CD4-positive, CD25-positive, alpha-beta regulatory T cell (primary cell): ENCODE measurements at regions not wholly inside any gene's neighbourhood (a gene's known extent, or its start where the extent isn't known, plus 50 kb on each side); places are given as distances from the start of the nearest gene placed in this dataset.

Source experiments
- ATAC-seq, 2 donors: fragments of 150-1000 bp; cut with Tn5 transposase; one replicate each; pipeline ENCODE4 v1.10.0; 2021; ENCODE audit warnings: low read depth in 2 of 2, moderate number of reproducible peaks in 2 of 2, moderate library complexity in 1 of 2
- DNase-seq, 3 donors: peaks; one replicate each; pipeline versions ENCODE4 v3.0.0 to v3.0.0-alpha.2; 2012 to 2022; ENCODE audit warnings: mixed read lengths in 1 of 3
- H3K27ac ChIP-seq: one replicate; pipeline ENCODE4 v1.7.0; 2013; ENCODE audit warnings: mild to moderate bottlenecking, low read length; ENCODE audit not compliant: insufficient read depth, poor library complexity, severe bottlenecking
- H3K27me3 ChIP-seq: one replicate; pipeline ENCODE4 v1.7.0; 2013; ENCODE audit warnings: low read length; ENCODE audit not compliant: control insufficient read depth, insufficient read depth
- H3K36me3 ChIP-seq: one replicate; pipeline ENCODE4 v1.7.0; 2013; ENCODE audit warnings: mild to moderate bottlenecking, low read length, moderate library complexity; ENCODE audit not compliant: control insufficient read depth, insufficient read depth
- H3K4me1 ChIP-seq: 2 replicates; pipeline ENCODE4 v1.7.0; 2013; ENCODE audit warnings: mild to moderate bottlenecking, low read length; ENCODE audit not compliant: insufficient read depth, control insufficient read depth, poor library complexity, severe bottlenecking
- H3K4me3 ChIP-seq: one replicate; pipeline ENCODE4 v1.7.0; 2013; ENCODE audit warnings: low read depth, mild to moderate bottlenecking, low read length, moderate library complexity
- H3K9me3 ChIP-seq, 2 experiments: 1 replicate in 1 of 2; 2 replicates in 1 of 2; pipeline ENCODE4 v1.7.0; 2013; ENCODE audit warnings: low read length in 2 of 2, mild to moderate bottlenecking in 1 of 2, moderate library complexity in 1 of 2; ENCODE audit not compliant: control insufficient read depth in 2 of 2
- H3K27ac Mint-ChIP-seq, 3 donors: one replicate each; pipeline ENCODE4 v1.8.0; 2020 to 2022; ENCODE audit warnings: mild to moderate bottlenecking in 3 of 3, mixed read lengths in 3 of 3, moderate library complexity in 2 of 3
- H3K27me3 Mint-ChIP-seq: one replicate; pipeline ENCODE4 v1.8.0; 2022; ENCODE audit warnings: mild to moderate bottlenecking, mixed read lengths
- H3K36me3 Mint-ChIP-seq: one replicate; pipeline ENCODE4 v1.8.0; 2020; ENCODE audit warnings: mixed read lengths
- H3K4me1 Mint-ChIP-seq, 4 donors: one replicate each; pipeline ENCODE4 v1.8.0; 2020 to 2022; ENCODE audit warnings: mixed read lengths in 4 of 4, mild to moderate bottlenecking in 1 of 4
- H3K4me3 Mint-ChIP-seq, 4 donors: one replicate each; pipeline ENCODE4 v1.8.0; 2020 to 2022; ENCODE audit warnings: mild to moderate bottlenecking in 4 of 4, mixed read lengths in 4 of 4, moderate library complexity in 3 of 4
- H3K9me3 Mint-ChIP-seq, 7 donors: one replicate each; pipeline ENCODE4 v1.8.0; 2020 to 2022; ENCODE audit warnings: mixed read lengths in 7 of 7, mild to moderate bottlenecking in 3 of 7, moderate library complexity in 2 of 7

DNA sequence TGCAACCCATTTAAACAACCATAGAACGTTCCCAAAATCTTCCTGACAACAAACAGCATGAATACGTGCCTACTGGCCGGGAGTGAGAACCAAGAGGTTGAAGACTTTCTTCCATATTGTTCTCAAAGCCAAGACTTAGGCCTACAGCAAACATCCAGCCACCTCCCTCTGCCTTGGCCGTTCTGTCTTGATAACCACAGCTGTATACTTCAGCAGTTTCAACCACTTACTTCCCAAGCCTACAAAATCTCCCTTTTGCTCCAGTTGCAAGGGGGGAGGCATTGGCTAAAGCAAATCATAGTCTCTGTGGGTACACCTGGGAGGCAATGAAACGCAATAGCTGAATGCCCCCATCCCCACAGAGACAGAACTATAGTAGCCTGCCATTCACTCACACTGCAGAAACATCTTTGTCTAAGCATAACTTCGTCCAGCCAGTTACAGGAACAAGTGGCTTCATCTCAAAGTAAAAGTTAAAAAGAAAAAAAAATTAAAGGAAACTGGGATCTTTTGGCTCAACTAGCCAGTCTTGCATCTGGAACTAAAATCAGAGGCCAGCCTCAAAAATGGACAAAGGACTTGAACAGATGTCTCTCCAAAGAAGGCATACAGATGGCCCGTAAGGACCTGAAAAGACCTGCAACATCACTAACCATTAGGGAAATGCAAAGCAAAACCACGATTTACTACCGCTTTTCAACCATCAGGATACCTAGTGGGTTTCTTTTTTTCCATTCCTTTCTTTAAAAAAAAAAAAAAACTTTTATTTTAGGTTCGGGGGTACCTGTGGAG lies 186.0 kb downstream of the PSMG1 start:
- peak overlapping the region in 1 of 3 donors; percentile 74 for H3K27ac Mint-ChIP-seq
- Histone ChIP-seq H3K27ac (no peak overlapping the region), H3K9me3 (no peaks in the 10 kb centered on the region), H3K36me3 (no peaks in the 10 kb centered on the region), H3K27me3 (no peaks in the 10 kb centered on the region), H3K4me1 (no peaks in the 10 kb centered on the region), H3K4me3 (no peak overlapping the region)
- no peak overlapping the region for H3K4me3 Mint-ChIP-seq
- no peaks in the 10 kb centered on the region for H3K9me3 Mint-ChIP-seq
- no peak for ATAC-seq
- H3K36me3 Mint-ChIP-seq: no peaks in the 10 kb centered on the region
- no peaks in the 10 kb centered on the region for H3K4me1 Mint-ChIP-seq
- H3K27me3 Mint-ChIP-seq: peaks cover 6% of the 10 kb centered on the region
- no peak for DNase-seq

DNA sequence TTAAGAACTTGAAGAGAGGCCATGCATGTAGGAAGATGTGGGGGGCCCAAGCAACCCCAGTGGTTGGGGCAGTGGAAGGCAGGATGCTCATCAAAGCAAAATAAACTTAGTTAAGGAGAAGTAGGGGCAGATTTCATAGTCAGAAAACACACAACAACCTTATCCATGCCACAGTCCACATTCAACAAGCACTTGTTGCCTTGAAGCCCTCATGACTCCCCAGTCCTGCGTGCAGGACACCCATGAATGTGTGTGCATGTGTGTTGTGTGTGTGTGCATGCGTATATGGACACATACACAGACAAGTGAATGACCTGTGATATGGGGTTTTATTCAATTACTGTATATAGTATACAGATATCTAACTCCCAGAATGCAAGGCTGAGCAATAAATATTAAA lies 186.9 kb downstream of the PSMG1 start:
- peaks cover 6% of the 10 kb centered on the region for H3K27me3 Mint-ChIP-seq
- H3K27ac ChIP-seq: no peak overlapping the region
- H3K36me3 ChIP-seq: no peaks in the 10 kb centered on the region
- no peak overlapping the region for H3K4me3 Mint-ChIP-seq
- no peaks in the 10 kb centered on the region for H3K36me3 Mint-ChIP-seq
- no peaks in the 10 kb centered on the region for H3K4me1 ChIP-seq
- no peak for ATAC-seq
- no peak overlapping the region for H3K4me3 ChIP-seq
- H3K9me3 Mint-ChIP-seq: no peaks in the 10 kb centered on the region
- no peaks in the 10 kb centered on the region for H3K4me1 Mint-ChIP-seq
- no peaks in the 10 kb centered on the region for H3K27me3 ChIP-seq
- no peaks in the 10 kb centered on the region for H3K9me3 ChIP-seq
- H3K27ac Mint-ChIP-seq: no peak overlapping the region
- DNase-seq: no peak

- H3K36me3 Mint-ChIP-seq: no peaks in the 10 kb centered on the region
- no peak overlapping the region for H3K4me3 ChIP-seq
- H3K4me1 Mint-ChIP-seq: no peaks in the 10 kb centered on the region
- H3K27ac Mint-ChIP-seq: no peak overlapping the region
- no peak overlapping the region for H3K27ac ChIP-seq
- H3K9me3 Mint-ChIP-seq: no peaks in the 10 kb centered on the region
- DNase-seq (no peak), ATAC-seq (no peak)
- H3K27me3 ChIP-seq: no peaks in the 10 kb centered on the region
- no peaks in the 10 kb centered on the region for H3K9me3 ChIP-seq
- H3K36me3 ChIP-seq: no peaks in the 10 kb centered on the region
- peaks cover 6% of the 10 kb centered on the region for H3K27me3 Mint-ChIP-seq
- no peaks in the 10 kb centered on the region for H3K4me1 ChIP-seq
- H3K4me3 Mint-ChIP-seq: no peak overlapping the region
Observed at GRCh38 chr21:38995731-38996130, 187.5 kb downstream of the PSMG1 start.

- Histone ChIP-seq H3K36me3 (no peaks in the 10 kb centered on the region), H3K9me3 (no peaks in the 10 kb centered on the region), H3K27me3 (no peaks in the 10 kb centered on the region), H3K4me1 (no peaks in the 10 kb centered on the region), H3K4me3 (no peak overlapping the region), H3K27ac (no peak overlapping the region)
- no peaks in the 10 kb centered on the region for H3K9me3 Mint-ChIP-seq
- no peaks in the 10 kb centered on the region for H3K4me1 Mint-ChIP-seq
- H3K27me3 Mint-ChIP-seq: peaks cover 6% of the 10 kb centered on the region
- DNase-seq (no peak), ATAC-seq (no peak)
- H3K36me3 Mint-ChIP-seq: no peaks in the 10 kb centered on the region
- H3K27ac Mint-ChIP-seq: no peak overlapping the region
- no peak overlapping the region for H3K4me3 Mint-ChIP-seq
Observed at GRCh38 chr21:38995071-38995669, 188.1 kb downstream of the PSMG1 start.

DNA sequence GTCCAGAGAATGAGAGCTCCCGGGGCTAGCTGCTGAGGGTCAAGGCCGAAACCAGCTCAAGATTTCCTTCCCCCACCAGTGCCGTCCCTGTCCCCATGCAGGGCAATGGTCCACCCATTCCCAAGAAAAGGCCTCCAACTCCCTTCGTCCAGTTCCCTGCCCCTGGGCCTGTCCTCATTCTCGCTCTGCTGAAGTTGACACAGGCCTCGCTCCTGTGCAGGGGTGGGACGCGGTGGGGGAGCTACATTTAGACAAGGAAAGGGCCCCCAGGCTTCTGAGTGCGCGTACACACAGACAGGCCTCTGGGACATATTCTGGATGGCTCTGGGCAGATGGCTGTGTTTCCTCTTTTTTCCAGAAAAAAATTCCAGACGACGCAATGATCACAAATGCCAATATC lies 188.3 kb downstream of the ETS2 start:
- Mint-ChIP-seq H3K27me3 (peaks cover 10% of the 10 kb centered on the region), H3K4me1 (peaks cover 0 to 2% (median 0%) of the 10 kb centered on the region in 4 donors), H3K36me3 (no peaks in the 10 kb centered on the region), H3K4me3 (no peak overlapping the region), H3K9me3 (no peaks in the 10 kb centered on the region), H3K27ac (no peak overlapping the region)
- Histone ChIP-seq H3K27ac (no peak overlapping the region), H3K4me3 (no peak overlapping the region), H3K36me3 (no peaks in the 10 kb centered on the region), H3K27me3 (no peaks in the 10 kb centered on the region), H3K9me3 (no peaks in the 10 kb centered on the region), H3K4me1 (no peaks in the 10 kb centered on the region)
- DNase-seq (no peak), ATAC-seq (no peak)

DNA sequence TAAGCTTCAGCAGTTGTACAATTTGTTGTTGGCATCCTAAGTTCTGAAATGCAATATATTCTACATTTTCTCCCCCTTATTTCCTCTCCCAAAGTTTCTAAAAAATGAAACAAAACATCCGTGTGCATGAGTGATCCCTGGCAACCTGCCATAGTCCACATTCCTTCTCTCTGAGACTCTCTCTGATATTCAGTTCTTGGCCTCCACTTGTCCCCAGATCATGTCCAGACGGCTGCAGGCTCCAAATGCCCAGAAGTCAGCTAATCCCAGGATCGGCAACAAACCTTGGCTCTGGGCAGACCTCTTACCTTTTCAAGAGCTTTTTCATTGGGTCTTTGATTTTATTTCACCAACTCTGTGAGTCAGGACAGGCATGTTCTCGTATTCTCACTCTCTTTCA lies 187.8 kb downstream of the ETS2 start:
- H3K4me1 ChIP-seq: no peaks in the 10 kb centered on the region
- no peaks in the 10 kb centered on the region for H3K36me3 ChIP-seq
- Mint-ChIP-seq H3K4me1 (peaks cover 0 to 2% (median 0%) of the 10 kb centered on the region in 4 donors), H3K27ac (no peak overlapping the region), H3K36me3 (no peaks in the 10 kb centered on the region), H3K4me3 (no peak overlapping the region), H3K27me3 (peaks cover 14% of the 10 kb centered on the region), H3K9me3 (no peaks in the 10 kb centered on the region)
- ATAC-seq (no peak), DNase-seq (no peak)
- H3K4me3 ChIP-seq: no peak overlapping the region
- H3K9me3 ChIP-seq: no peaks in the 10 kb centered on the region
- H3K27me3 ChIP-seq: no peaks in the 10 kb centered on the region
- H3K27ac ChIP-seq: no peak overlapping the region

DNA sequence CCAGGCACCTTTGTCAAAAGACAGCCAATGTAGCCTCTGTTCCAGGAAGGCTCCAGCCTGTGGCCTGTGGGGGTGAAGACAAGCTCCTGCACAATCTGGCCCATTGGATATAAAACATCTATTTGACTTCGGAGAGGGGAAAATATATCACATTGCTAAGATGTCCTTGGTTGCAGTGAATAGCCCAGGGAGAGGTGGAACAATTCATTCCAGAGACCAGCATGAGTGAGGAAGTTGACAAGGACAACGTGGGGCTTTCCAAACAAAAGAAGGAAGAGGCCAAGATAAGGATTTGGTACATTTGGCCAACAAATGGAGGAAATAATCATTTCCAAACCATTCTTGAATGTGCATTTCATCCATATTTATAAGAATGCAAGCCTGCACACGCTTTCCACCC lies 187.0 kb downstream of the ETS2 start:
- Mint-ChIP-seq H3K9me3 (no peaks in the 10 kb centered on the region), H3K36me3 (no peaks in the 10 kb centered on the region), H3K4me1 (peaks cover 0 to 2% (median 0%) of the 10 kb centered on the region in 4 donors), H3K4me3 (no peak overlapping the region), H3K27me3 (peaks cover 14% of the 10 kb centered on the region), H3K27ac (no peak overlapping the region)
- no peak for DNase-seq
- Histone ChIP-seq H3K9me3 (no peaks in the 10 kb centered on the region), H3K27ac (no peak overlapping the region), H3K36me3 (no peaks in the 10 kb centered on the region), H3K27me3 (no peaks in the 10 kb centered on the region), H3K4me3 (no peak overlapping the region), H3K4me1 (no peaks in the 10 kb centered on the region)
- ATAC-seq: no peak

- no peak overlapping the region for H3K27ac ChIP-seq
- DNase-seq (no peak), ATAC-seq (no peak)
- no peaks in the 10 kb centered on the region for H3K9me3 ChIP-seq
- peaks cover 5 to 7% (median 6%) of the 10 kb centered on the region in 4 donors for H3K4me1 Mint-ChIP-seq
- H3K4me3 Mint-ChIP-seq: no peak overlapping the region
- H3K36me3 ChIP-seq: no peaks in the 10 kb centered on the region
- no peaks in the 10 kb centered on the region for H3K9me3 Mint-ChIP-seq
- no peak overlapping the region for H3K4me3 ChIP-seq
- peaks cover 1% of the 10 kb centered on the region for H3K4me1 ChIP-seq
- peaks cover 22% of the 10 kb centered on the region for H3K27me3 Mint-ChIP-seq
- no peak overlapping the region for H3K27ac Mint-ChIP-seq
- no peaks in the 10 kb centered on the region for H3K36me3 Mint-ChIP-seq
- H3K27me3 ChIP-seq: peaks cover 8% of the 10 kb centered on the region
Observed at GRCh38 chr21:38990424-38990794, 184.7 kb downstream of the ETS2 start.
